GM19351 (cell line): ENCODE measurements at regions not wholly inside any gene's neighbourhood (a gene's known extent, or its start where the extent isn't known, plus 50 kb on each side); places are given as distances from the start of the nearest gene placed in this dataset.

ENCODE experiments used
- ATAC-seq: cut with Tn5 transposase; IDR thresholded peaks from one replicate; pipeline ENCODE4 v1.9.1; 2021; ENCODE audit warnings: mild to moderate bottlenecking, moderate library complexity; ENCODE audit not compliant: unreplicated experiment

DNA sequence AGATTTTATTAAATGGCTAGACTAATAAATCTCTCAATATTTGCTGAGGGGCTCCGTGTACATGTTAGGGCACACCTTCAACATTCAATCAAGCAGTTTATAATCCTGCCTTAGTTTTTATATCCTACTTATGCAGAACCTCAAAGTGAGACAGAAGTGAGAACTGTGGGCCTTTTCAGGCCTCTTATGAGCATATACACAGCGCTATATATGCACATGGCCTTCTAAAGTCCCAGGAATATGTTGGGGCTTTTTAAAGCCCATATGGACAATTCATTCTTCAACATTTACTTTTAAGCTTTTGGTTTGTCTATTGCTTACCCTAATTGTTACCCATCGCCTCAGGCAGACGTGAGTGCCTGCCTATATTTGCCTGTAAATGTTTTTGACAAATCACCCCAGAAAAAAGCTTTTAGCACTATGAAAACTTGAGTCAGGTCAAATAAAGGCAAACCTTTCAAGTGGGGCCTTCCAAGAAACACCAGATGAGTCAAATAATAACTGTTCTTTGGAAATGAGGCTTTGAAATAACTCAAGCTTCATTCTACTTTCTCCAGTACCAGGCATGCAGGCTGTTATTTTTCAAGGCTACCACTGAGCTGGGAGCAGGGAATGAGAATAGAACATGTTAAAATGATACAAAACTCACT, 58.2 kb downstream of the ESM1 start:
- ATAC-seq: no peak

DNA sequence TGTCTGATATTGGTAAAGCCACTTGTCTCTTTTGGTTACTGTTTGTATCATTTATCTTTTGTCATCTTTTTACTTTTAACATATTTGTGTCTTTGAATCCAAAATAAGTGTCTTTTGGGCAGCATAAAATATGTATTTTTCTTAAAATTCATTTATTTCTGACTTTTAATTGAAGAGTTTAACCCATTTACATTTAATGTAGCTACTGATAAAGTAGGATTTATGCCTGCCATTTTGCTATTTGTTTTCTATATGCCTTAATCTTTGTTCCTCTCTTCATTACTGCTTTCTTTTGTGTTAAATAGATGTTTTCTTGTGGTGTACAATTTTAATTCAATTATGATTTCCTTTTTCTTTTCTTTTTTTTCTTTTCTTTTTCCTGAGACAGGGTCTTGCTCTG, 60.9 kb downstream of the ESM1 start:
- ATAC-seq: no peak

DNA sequence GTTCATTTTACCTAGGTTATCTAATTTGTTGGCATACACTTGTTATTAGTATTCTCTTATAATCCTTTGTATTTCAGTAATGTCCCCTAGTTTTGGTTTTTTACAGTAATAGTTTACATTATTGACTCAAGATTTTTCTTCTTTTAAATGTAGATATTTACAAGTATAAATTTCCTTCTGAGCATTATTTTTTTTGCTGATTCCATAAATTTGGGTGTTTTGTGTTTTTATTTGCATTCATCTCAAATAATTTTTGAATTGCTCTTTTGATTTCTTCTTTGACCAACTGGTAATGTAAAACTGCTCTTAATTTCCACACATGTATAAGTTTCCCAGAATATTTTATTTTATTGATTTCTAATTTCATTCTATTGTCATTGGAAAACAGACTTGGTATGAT, 68.1 kb downstream of the ESM1 start:
- ATAC-seq: no peak

DNA sequence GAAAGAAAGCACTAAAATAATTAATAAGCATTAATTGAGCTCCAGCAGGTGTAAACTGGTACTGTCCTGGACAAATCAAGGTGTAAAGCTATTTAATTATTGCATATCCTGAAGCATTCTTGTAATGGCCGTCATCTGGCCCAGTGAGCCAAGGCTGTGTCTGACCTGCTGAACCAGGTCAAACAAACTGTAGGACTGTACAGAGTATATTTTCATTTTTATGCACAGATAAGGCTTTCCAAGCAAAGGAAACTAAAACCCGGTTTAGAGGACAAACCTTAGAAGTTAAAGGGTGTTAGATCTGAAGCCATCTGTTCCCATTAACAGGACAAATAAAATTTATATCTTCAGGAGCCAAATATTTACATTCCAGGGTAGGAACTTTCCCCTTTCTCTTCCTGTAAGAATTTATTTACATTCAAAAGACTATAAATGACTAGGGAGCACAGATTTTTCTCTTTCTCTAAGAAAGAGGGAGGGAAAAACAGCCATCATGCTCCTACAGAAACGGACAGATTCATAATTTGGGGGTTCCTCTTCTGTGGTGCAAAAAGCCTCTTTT, 69.8 kb downstream of the ESM1 start:
- no peak for ATAC-seq

DNA sequence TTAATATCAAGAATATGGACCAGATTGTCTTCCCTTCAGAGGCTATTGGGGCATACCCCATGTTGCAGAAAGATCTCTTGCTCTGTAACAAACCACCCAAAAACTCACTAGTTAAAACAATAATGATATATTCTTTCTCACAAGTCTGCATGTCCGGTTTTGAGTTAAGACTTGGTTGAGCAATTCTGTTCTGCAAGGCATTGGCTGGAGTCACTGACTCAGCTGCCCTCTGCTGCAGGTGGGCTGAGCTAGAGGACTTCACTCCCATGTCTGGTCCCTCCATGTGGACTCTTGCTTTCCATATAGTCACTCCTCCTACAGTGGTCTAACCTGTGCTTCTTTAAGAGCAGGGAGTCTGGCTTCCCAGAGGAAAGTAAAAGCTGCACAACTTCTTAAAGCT, 73.4 kb downstream of the ESM1 start:
- ATAC-seq: no peak

DNA sequence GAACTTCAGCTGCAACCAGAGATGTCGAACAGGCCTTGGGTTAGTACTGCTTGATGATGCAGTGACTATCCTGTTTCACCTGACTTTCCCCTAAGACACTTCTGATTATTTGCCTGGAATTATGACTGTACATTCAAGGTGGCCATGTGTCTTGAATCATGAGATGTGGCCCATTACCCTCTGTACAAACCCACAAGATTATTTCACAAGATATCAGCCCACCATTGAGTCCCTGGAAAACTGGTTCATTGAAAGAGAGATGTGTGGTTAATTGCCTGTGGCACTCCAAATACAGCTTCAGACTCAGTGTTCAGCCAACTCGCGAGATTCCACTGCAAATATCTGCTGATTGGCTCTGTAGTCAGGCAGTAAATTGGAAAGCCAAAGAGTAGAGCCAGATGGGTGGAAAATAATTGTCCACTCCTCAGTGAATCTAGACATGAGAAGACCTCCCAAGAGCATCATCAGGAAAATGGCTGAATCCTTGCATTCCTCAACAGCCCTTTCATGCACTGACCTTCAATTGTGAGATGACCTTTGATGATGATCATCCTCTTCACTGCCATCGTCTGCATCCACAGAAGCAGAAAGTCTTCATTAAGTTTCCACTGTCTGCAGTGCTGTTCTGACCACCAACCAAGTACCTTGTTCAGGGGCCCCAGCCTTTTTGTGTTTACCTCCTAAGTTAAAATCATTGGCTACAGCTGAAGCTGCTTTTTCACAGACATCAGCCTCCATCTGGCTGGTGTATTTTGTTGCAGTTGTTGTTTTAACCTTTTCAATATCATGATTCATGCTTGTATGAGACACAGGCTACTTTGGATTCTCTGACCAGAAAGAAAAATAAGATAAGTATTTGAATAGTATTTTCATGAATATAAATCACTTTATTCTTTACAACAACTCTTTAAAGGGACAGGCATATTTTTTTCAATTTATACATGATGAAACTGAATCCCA, 75.2 kb downstream of the ESM1 start:
- no peak for ATAC-seq

DNA sequence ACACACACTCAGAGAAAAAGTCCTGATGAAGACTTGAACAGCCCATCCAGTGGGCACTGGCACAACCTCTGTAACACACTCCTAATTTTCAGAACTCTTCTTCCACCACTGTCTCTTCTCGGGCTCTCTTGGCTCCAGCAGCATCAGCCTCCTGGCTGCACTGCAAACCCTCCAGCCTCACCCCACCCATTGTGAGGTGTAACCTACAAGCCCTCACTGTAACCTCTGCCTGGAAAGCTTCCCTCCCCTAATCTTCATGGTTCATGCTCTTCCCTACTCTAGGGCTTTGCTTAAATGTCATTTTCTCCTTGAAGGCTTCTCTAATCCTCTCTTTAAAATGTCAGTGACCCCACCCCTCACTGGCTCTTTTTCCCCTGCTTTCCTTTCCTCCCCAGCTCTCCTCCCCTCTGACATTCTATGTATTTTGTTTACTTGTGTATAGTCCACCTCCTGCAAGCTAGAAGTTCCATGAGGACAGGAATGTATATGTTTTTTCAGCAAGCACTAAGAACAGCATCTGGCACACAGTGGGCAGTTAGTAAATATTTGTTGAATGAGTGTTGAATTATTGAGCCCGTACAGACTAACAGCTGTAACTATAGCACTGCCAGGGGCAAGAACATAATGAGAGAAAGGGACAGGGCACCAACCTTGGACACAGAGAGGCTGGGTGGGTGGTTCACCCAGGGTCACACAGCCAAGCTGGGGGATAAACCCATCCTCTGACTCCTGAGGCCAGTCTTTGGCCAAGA, 76.4 kb downstream of the ESM1 start:
- ATAC-seq: no peak

DNA sequence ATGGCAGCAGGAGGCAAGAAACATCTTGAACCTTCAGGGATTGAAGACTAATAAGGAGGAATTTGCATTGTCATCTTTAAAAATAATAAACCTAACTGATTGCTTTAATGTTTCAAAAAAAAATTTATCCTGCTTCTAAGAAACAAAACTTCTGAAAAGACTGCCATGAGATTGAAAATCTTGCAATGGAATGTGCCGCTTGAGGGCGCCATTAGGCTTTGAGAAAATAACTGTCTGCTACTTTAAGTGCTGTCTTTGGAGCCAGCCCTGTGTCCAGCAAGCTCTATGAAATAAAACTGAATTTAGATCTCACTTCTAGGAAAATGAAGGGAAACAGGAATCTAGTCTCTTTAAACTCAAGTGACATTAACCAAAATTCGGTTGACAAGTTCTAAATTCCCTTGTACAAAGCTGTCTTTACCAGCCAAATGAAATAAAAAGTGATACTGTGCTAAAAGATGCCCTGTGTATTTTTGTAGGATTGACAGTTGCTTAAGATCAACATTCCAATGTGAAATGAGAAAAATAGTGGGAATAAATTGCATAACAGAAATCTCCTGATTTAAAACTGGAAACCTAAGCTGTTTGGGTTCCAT, 79.4 kb downstream of the ESM1 start:
- ATAC-seq: no peak

DNA sequence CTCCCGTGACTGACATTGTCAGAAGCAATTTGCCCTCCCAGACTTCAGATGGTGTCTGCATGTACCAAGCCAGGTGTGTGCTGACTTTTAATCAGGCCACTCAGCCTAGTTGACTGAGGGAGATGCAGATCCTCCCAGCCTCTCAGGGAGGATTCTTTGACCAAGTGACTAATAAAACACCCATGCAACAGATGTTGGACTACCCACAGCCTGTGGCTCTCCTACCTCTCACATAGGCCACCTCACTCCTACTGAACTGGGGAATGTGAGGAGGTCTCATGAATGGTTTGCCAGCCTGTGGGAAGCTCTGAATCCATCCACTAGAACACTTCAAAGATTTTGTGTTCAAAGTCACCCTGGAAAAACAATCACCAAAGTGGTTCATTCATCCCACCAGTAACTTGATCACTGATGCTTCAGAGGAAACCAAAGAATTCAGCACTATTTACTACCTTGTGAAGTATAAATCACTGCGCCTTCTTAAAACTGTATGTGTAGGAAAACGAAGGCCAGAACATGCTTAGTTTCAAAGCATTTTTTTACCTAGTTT, 80.1 kb downstream of the ESM1 start:
- ATAC-seq: no peak

DNA sequence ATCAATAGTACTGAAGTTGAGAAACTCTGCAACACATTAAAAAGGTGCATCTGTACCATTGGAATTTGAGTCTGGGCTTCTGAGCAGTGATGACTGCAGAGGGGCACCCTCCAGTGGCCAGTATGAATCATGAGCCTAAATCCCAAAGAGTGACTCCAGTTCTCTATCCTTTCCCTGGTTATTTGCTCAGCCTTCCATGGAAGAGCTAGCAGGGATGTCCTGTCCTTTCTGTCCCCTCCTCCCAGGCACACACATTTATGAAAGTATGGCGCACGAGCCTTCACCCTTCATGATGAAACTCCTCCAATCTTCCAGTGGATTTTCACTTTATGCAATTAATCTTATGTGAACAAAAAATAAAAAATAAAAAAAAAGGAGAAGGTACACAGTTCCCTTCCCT, 81.0 kb downstream of the ESM1 start:
- no peak for ATAC-seq

DNA sequence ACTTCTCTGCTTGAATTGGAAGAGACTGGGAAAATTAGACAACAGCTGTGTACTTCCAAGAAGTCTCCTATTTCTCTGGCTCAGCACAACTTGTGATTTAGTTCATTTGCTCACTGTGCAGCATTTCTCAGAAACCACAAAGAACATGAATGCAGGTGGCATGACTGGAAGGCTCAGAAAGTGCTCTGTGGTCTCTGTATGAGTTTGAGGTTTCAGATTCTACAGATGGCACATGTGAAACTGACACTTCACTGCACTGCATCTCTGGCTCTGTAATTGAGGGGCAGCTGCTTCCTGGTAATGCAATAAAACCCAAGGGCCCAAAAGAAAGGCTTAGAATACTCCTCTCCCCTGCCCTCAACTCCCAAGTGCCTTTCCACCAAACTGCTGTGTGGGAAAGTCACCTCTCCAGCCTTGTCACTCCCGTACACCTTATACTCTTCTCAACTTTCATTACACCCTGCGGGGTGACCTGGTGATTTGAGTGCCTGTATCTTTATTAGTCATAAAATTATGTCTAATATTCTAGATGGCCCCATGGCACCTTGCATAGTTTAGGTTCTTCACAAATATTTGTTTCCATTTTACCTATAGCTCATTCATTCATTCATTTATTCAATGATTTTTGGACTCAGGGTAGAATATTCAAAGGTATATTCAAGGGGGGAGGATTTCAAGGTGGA, 82.5 kb downstream of the ESM1 start:
- ATAC-seq: peak; percentile 99

DNA sequence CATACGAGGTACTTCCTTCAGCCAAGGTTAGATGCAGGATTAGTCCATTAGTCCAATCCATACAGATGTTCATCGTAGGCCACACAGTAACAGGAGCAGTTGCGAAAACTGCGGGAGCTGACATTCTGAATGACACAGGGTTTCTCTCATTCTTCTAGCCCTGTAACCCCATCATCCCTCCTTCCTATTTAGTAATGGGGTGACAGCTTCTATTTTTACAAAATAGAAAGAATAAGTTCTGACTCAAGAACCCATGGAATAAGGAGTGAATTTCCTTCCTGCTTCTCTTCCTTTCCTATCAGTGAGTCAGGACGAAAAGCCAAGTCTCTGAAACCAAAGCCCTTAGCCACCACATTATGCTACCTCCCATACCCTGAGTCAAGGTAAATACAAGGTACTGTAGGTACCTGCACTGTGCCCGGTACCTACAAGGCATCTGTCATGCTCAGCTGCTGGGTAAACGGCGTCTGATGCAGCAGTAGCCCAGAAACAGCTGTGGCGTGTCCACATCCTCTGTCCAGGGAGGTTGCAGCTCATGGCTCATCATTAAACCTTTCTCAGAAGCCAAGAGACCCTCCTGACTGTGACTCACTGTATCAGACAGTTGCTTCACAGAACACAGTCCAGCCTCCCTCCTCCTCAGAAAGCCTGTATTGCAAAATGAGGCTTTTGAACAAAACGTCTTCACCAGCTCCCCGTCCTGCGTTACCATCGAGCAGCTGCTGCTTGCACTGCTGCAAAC, 84.2 kb downstream of the ESM1 start:
- ATAC-seq: no peak

DNA sequence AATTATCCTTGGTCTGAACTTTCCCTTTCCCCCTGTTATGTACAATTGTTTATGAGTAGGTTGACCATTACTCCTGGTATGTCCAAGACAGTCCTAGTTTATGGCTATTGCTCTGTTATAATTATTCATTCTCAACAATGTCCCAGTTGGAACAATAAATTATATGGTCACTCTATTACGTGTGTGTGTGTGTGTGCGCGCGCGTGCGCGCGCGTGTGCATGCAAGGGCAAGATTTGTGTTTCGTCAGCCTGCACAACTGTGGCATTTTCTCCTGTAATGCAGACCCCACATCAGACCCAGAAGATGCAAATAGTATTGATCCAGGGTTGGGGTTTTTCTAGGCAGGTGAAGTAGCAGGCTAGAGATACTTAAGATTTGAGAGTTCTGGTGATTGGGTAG, 88.4 kb downstream of the ESM1 start:
- ATAC-seq: no peak

DNA sequence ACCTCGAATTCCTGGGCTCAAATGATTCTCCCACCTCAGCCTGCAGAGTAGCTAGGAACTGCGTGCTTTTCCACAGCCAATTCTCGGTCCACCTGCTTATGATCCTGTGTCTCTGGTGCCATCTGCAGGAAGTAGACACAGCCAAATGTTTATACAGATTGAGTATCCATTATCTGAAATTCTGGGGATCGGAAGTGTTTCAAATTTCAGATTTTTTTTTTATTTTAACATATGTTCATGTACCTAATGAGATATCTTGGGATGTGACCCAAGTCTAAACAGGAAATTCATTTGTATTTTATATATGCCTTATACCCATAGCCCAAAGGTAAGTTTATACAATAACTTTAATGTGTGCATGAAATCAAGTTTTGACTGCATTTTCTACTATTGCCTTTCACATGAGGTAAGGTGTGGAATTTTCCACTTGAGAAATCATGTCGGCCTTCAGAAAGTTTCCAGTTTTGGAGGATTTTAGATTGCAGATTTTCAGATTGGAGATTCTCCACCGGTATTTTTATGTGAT, 89.5 kb downstream of the ESM1 start:
- ATAC-seq: no peak

DNA sequence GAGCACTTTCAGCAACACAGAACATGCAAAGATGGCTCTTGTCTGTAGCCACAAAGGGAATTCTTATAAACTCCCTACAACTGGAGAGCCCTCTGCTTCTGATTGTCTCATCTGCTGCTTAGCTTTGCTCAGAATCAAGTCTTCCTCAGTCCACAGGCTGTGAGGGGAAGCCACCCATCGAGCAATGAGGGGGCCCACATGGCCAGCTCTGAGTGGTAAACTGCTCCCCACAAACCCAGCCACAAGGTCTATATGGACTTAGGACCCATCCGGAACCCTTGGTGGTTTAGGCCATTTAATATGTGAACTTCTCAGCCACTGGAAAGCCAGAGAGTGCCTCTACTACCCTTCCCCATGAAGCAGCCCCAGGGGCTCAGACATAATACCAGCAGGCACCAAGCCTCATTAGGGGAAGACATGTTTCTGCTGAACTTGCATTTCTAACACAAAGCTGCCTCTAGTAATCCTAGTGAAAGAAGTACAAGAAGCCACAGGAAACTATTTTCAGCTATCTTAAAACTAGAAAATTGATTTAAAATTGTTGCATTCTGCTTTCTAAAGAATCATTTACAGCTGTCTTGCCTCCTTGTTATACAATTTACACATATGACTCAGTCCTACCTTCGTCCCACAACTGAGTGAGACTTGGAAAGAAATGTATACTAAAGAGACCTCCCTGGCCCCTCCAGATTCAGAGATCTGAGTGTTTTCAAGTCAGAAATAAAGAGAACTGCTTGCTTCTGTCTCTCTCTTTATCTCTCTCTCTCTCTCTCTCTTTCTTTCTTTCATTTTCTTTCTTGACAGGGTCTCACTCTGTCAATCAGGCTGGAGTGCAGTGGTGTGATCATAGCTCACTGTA, 90.2 kb downstream of the ESM1 start:
- ATAC-seq: no peak

DNA sequence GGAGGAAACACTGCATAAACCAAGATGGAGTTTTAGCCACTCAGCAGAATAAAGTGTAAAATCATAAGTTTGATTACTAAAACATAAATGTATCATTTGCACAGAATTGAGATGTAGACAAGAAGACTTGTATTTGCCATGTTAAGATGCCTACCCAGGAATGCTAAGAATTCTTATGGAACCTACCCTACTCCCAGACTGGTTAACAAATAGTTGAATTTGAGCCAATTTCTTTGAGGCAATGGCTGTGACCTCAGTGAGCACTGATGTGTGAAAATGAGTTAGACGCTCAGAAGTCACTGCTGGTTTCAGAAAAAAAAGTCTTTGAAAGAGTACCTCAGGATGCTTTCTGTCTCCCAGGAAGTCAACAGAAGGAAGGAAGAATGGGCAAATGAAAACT, 95.6 kb downstream of the ESM1 start:
- no peak for ATAC-seq

DNA sequence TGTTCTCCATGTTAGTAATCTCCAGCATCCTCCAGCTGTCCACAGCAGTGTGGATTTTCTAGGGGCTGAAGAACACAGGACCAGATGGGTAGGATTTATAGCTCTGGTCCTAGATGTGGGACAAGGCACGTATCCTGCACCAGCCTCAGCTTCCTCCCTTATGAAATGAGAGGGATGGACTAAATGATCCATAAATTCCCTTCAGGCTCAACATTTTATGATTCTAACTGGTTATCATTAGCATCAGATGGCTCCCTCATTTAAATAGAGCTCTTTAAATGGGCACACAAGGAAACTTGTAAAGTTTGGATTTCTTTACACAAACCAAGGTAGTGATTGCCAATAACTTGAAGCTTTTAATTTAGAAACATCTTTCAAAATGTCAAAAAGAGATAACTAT, 97.7 kb downstream of the ESM1 start:
- ATAC-seq: no peak

DNA sequence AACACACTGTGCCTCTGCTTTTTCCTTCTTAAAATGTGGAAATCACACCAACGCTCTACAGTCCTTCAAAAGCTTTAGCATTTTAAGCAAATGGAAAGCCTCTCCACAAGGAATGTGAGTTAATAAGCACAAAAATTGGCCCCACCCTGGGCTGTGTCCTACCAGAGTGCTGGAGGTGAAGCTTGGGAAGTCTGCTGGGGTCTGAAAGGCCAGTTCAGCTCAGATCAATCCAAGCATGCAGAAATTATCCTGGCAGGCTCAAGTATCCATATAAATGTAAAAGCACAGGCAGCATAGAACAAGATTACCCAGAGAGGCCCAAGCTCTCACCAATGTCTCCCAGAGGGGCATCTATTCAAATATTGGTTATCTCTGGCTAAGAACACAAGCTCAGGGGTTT, 98.5 kb downstream of the ESM1 start:
- no peak for ATAC-seq
